ENCODE measurements at regions not wholly inside any gene's neighbourhood (a gene's known extent, or its start where the extent isn't known, plus 50 kb on each side); places are given as distances from the start of the nearest gene placed in this dataset.

GRCh38 chrX:109822861-109823260 is 89.8 kb upstream of the ACSL4 start:
- no peak for TF ChIP-seq CTCF (IDR thresholded peaks at IDR 0.05)
- TF ChIP-seq POLR2A (IDR thresholded peaks at IDR 0.05), result no peak
- no peak for TF ChIP-seq POLR2AphosphoS5 (IDR thresholded peaks at IDR 0.05; ENCODE audit: insufficient read depth in 1 of 2, low read depth in 1 of 2)
